ENCODE measurements at regions not wholly inside any gene's neighbourhood (a gene's known extent, or its start where the extent isn't known, plus 50 kb on each side); places are given as distances from the start of the nearest gene placed in this dataset.

GRCh38 chr6:67653561-67653960 is 981.5 kb upstream of the ADGRB3 start:
- TF ChIP-seq CTCF (IDR thresholded peaks at IDR 0.05; ENCODE audit: poor library complexity) (no peak), EZH2 (IDR thresholded peaks at IDR 0.05; ENCODE audit: borderline replicate concordance) (no peak), EZH2phosphoT487 (IDR thresholded peaks at IDR 0.05; ENCODE audit: low read depth, severe bottlenecking, unreplicated experiment) (no peak)

Measured in hepatocyte (in vitro differentiated cells).